AG09319 (cell line): ENCODE measurements at regions not wholly inside any gene's neighbourhood (a gene's known extent, or its start where the extent isn't known, plus 50 kb on each side); places are given as distances from the start of the nearest gene placed in this dataset.

Experiments used
- DNase-seq: peaks from one replicate; pipeline ENCODE4 v3.0.0-alpha.2; 2010; ENCODE audit warnings: low read depth; ENCODE audit errors: extremely low read depth
- CTCF ChIP-seq: IDR thresholded peaks from 2 replicates; pipeline ENCODE4 v1.5.1; 2011; ENCODE audit warnings: low read depth, mild to moderate bottlenecking, inconsistent platforms, low read length, moderate library complexity

GRCh38 chr6:74166849-74167248 is 470.8 kb downstream of the CD109 start:
- TF ChIP-seq CTCF, result no peak
- DNase-seq, result no peak

DNA sequence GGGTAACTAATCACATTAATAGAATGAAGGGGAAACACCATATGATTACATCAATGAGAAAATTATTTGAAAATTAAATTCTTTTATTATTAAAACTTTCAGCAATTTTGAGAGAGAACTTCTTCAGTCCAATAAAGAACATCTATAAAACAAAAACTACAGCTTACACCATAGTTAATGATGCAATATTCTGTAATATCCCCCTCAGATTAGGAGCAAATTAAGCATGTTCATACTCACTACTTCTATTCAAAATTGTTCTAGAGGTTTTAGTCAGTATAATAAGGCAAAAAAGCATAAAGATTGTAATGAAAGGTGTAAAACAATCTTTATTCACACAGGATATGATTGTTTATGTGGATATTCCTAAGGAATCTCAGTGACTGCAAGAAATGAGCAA is 465.4 kb downstream of the CD109 start:
- no peak for TF ChIP-seq CTCF

DNA sequence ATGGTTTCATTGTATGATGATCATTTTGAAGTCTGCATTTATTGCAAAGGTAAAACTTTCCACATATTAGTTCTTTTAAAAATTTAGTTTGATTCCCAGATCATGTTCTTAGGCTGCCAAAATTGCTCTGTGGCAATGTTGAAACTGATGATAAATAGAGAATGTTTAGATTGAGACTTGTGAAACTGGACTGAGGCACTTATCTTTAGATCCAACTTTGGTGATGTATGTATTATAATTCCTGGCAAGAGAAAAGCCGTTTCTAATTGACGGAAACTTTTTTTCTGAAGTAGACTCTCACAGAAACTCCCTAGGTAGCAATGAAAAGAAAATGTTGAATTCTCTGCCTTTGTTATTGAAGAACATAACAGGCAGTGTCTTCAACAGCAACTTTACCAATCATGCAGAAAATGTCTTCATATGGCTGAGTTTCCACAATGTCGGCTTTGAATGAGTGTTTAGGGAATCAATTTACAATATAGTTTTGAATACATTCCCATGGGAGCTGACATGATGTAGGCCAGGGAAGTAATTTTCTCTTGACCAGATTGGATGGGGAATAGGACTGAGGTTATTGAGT is 456.2 kb downstream of the CD109 start:
- no peak for DNase-seq
- TF ChIP-seq CTCF, result no peak

More for the DNA sequence above, 465.4 kb downstream of the CD109 start:
- DNase-seq, result no peak

- DNase-seq, result no peak
- TF ChIP-seq CTCF, result no peak
Observed at GRCh38 chr6:74145931-74146330, 449.9 kb downstream of the CD109 start.

- TF ChIP-seq CTCF, result no peak
- peak; percentile 75 for DNase-seq
Observed at GRCh38 chr6:74137911-74138310, 441.9 kb downstream of the CD109 start.

- no peak for TF ChIP-seq CTCF
- no peak for DNase-seq
Observed at GRCh38 chr6:74134327-74134726, 438.3 kb downstream of the CD109 start.

DNA sequence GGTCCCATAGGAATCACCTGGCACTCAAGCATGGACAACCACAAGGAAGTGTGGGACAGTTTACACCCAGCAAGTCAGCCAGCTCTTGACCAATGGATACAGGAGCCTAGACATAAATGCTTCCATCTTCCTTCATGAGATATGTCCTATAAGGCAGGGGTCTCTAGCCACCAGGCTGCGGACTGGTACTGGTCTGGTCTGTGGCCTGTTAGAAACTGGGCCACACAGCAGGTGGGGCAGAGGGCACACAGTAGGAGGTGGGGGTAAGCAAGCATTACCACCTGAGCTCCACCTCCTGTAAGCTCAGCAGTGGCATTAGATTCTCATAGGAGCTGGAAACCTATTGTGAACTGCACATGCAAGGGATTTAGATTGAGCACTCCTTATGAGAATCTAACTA is 437.1 kb downstream of the CD109 start:
- no peak for DNase-seq
- TF ChIP-seq CTCF, result no peak
